HG03354 (cell line): ENCODE measurements at regions not wholly inside any gene's neighbourhood (a gene's known extent, or its start where the extent isn't known, plus 50 kb on each side); places are given as distances from the start of the nearest gene placed in this dataset.
"Not testable (repeated sequence)": the region's sequence is repeated elsewhere in the genome, so short reads cannot be mapped to it uniquely, and the experiment has no call there.

Source experiments
- ATAC-seq: cut with Tn5 transposase; IDR thresholded peaks from one replicate; pipeline ENCODE4 v1.9.1; 2021; ENCODE audit warnings: mild to moderate bottlenecking; ENCODE audit not compliant: unreplicated experiment, poor library complexity, severe bottlenecking

- no peak for ATAC-seq
These were observed 56.2 kb upstream of the ANXA1 start for GRCh38 chr9:73095425-73095824.

DNA sequence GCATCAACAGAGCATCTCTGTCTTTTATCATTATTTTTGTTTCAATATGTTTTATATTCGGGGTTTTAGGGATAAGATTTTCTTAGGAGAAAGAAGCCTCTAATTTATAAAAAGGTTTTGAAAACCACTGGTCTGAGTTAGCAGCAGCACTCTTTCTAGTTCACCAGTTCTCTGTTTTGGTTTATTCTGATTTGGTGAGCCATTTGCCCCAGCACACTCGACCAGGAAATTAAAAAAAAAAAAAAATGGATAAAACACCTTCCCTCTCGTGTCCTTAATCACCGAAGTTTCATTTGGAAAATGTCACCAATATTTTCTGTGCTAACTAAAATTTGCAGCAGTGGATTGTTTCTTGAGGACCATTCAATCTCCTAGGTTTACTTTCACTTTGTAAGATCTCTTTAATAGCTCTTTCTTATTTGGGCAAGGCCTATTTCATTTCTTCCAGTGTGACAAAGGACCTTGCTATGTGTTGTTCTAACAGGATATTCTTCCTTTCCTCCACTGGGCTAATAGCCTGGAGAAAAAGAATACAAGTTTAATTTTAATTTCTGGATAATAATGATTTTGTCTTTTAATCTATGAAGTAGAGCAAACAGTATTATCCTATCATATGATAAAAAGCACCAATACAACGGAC, 57.8 kb upstream of the ANXA1 start:
- no peak for ATAC-seq

GRCh38 chr9:73093016-73093739, 58.5 kb upstream of the ANXA1 start:
- no peak for ATAC-seq

- no peak for ATAC-seq
These were observed 59.8 kb upstream of the ANXA1 start for GRCh38 chr9:73091909-73092308.

GRCh38 chr9:73090214-73090613, 61.5 kb upstream of the ANXA1 start:
- ATAC-seq, result no peak

- ATAC-seq, result no peak
These were observed 62.2 kb upstream of the ANXA1 start for GRCh38 chr9:73089304-73089985.

GRCh38 chr9:73087876-73088275, 63.8 kb upstream of the ANXA1 start:
- ATAC-seq, result not testable (repeated sequence)

DNA sequence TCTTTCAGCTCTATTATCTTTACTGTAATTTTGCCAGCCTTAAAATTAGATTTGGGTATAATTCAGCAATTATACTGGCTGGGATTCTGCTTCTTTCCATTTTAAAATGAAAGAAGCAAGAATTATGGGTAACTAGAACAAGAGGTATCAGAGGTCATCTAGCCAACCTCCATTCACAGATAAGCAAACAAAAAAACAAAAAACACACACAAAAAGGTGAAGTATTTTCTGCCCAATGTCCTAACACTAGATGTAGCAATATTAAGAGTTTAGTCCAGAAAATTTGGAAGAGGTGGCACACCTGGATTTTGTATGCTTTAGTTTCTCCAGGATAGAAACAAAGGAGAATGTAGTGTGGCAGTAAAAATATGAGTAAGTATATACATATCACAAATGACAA, 68.1 kb upstream of the ANXA1 start:
- no peak for ATAC-seq

DNA sequence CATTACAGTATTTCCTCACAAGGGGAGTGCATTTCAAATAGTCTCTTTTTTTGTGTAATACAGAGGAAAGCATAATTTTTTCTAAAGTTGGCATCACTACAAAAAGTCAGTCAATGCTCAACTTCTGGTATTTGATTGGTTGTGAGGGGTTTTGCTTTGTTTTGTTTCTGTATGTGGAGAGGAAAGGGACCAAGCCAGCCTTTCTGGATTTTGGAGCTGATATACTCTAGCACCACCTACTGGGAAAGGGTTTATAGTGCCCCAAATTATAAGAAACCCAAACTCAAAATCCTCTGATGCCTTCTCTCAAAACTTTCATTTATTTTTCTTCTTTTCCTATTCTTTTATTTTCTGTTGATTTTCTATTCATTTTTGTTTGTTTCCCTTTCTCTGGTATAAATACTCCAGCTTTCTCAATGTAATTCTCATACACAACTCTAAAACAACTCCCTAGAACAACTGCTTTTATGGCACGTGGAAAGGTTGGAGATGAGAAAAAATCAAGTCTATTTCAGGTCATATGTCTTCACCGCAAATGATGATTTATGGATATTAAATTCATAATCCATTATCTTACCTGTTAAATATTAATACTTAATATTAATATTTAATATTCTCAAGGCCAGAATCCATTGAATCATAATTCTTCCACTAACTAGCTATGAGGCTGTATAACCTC, 69.5 kb upstream of the ANXA1 start:
- peak; percentile 75 for ATAC-seq

DNA sequence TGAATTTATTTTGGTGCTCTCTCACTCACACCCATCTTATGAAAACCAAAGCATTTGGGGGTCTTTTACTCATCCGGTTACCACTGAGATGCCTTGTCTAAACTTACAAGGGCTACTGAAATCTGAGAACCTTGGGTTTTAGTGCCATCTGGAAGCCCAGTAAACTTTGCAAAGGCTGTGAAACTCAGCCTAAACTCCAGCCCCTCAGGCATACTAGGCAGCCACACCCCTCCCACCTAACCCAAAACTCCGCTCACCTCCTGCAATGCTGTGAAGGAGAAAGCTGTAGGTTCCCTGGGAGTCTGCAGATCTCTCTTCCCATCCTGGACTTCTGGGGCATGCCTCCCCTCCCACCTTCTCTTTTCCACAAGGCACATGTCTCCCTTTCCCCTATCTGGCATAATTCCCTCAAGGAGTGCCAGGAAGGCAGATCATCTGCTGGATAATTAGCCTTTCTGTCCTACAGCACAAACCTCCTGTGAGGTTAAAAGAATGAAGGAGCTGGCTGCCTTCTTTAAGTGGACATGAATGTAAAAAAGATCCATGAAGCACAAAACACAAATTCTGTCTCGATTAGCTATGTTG, 71.5 kb upstream of the ANXA1 start:
- ATAC-seq, result no peak

DNA sequence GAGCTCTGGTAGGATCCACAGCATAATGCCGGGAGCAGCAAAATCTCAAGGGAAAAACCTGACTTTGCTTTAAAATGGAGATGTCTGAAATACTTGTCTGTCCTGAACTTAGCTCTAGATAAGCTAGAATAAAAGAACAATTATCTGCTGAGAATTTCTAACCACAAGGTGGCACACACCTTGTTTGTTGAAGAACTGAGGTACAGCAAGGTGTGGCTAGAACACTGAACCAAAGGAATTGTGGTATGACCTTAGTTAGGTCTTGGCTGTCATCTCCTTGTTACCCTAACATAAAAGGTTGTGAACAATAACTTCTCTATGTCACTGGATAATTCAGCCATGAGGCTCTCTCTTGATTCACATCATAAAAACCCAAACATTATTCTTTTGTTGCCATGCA, 72.3 kb upstream of the ANXA1 start:
- ATAC-seq, result no peak

- no peak for ATAC-seq
These were observed 74.0 kb upstream of the ANXA1 start for GRCh38 chr9:73077625-73078030.

GRCh38 chr9:73076970-73077369, 74.7 kb upstream of the ANXA1 start:
- ATAC-seq, result no peak

DNA sequence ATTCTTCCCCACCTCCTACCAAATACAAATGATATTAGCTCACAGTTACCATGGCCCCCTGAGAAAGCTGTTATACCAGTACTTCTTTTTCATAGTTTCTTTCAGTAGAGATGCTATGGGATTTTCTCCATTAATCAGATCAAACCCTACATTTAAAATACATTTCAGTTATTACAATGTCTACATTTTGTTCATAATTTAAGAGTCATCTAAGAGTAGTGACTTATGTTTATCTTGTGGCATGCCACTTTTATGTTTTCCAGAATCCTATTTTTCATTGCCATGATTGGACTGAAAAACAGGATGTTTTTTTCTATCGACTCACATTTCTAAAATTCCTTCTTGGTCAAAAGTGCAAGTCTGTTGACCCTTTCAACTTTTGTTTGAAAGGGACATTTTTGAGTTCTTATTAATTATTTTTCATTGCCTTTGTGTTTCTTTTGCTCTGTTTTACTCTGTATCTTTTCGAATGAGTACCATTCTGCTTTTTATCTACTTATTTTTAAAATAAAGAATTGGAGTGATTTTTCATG, 77.4 kb upstream of the ANXA1 start:
- ATAC-seq, result no peak

DNA sequence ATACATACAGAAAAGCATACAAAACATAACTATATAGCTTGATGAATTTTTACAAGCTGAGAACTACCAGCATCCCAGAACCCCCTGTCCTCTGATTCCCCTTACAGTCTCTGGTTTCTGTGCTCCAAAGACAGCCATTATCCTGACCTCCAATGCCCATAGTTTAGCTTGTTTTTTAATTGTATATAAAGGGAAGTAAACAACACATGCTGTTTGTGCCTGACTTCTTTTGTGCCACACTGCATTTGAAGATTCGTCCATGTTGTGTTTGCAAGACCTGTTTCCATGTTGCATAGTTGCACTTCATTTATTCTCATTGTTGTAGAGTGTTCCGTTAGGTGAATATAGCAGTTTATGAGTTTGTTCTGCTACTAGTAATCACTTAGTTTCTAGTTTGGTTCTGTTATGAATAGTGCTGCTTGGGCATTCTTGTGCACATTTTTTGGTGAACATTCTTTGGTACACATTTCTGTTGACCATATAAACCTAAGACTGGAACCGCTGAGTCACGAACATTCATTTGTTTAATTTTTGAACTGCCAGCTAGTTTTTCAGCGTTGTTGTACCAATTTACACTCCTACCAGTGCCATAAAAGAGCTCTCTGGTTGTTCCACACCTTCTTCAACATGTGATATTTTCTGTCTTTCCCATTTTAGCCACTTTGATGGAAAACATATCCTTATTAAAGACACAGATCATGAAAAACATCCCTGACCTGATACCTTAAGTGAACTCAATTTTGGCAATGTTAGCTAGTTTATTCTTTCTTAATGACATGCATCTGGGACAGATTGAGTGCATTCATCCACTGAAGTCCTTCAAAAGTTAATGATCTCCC, 78.1 kb upstream of the ANXA1 start:
- ATAC-seq, result no peak

DNA sequence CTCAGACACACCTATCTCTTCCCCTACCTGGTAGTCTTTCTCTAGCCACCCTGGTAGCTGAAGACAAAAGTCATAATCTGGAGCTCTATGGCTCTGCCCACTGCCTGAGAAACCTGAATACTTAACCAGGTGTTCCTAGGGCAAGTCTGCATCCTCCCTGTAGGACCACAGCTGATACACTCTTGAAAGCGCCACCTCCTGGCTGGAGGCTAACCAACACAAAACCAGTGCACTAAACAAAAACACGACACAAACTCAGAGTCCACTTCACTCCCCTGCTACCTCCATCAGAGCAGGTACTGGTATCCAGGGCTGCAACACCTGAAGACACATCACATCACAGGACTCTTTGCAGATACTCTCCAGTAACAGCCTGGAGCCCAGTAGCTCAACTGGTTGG, 84.6 kb upstream of the ANXA1 start:
- no peak for ATAC-seq

DNA sequence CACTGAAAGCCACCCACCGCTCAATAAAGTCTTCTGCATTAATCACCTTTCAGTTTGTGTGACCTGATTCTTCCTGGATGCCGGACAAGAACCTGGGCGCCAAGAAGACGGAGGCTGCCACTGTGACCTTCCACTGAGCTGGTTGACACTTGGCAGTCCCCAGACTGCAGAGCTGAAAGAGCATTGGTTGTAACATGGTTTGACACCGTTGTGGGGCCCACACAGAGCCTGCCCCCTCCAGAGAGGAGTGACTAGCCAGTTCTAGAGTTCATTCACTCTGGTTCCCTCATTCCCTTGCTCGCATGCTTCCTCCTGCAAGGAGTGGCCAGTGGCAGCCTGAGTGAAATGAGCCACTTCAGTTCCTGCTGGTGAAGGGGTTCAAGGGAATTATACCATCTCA, 86.2 kb upstream of the ANXA1 start:
- ATAC-seq, result no peak

- ATAC-seq, result no peak
These were observed 87.3 kb upstream of the ANXA1 start for GRCh38 chr9:73064315-73064714.

- ATAC-seq, result no peak
These were observed 90.5 kb upstream of the ANXA1 start for GRCh38 chr9:73061146-73061545.
